ENCODE measurements at regions not wholly inside any gene's neighbourhood (a gene's known extent, or its start where the extent isn't known, plus 50 kb on each side); places are given as distances from the start of the nearest gene placed in this dataset.
"Not testable (repeated sequence)": the region's sequence is repeated elsewhere in the genome, so short reads cannot be mapped to it uniquely, and the experiment has no call there.

DNA sequence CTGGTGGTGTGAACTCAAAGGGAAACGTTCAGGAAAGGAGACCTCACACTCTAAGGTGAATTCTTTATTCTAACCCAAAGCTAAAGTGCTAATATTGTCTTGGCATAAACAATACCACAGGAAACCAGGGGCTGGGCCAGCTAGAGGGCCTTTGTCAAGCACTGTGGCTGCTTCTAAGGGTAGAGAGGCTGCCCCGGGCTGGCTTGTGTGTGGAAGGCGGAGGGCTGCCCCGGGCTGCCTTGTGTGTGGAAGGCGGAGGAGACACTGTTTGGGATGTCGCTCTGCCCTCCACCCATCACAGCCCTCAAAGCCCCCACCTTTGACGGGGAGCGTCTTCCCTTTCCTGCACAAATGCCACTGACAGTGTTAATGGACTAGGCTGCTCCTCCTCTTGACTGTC lies 216.8 kb downstream of the TOMM20 start:
- DNase-seq (ENCODE audit: low read depth), result no peak
- no peak overlapping the region for H3K4me3 ChIP-seq (ENCODE audit: low read depth, low read length)
- TF ChIP-seq, protein P1, sequence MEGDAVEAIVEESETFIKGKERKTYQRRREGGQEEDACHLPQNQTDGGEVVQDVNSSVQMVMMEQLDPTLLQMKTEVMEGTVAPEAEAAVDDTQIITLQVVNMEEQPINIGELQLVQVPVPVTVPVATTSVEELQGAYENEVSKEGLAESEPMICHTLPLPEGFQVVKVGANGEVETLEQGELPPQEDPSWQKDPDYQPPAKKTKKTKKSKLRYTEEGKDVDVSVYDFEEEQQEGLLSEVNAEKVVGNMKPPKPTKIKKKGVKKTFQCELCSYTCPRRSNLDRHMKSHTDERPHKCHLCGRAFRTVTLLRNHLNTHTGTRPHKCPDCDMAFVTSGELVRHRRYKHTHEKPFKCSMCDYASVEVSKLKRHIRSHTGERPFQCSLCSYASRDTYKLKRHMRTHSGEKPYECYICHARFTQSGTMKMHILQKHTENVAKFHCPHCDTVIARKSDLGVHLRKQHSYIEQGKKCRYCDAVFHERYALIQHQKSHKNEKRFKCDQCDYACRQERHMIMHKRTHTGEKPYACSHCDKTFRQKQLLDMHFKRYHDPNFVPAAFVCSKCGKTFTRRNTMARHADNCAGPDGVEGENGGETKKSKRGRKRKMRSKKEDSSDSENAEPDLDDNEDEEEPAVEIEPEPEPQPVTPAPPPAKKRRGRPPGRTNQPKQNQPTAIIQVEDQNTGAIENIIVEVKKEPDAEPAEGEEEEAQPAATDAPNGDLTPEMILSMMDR (conservative IDR thresholded peaks at IDR 0.05; ENCODE audit: low read depth, low read length), result no peak

DNA sequence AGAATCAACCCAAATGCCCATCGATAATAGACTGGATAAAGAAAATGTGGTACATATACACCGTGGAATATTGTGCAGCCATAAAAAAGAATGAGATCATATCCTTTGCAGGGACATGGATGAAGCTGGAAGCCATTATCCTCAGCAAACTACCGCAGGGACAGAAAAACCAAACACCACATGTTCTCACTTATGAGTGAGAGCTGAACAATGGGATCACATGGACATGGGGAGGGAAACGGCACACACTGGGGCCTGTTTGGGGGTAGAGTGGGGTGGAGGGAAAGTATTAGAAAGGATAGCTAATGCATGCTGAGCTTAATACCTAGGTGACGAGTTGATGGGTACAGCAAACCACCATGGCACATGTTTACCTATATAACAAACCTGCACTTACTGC lies 217.5 kb downstream of the TOMM20 start:
- DNase-seq (ENCODE audit: low read depth); H3K4me3 ChIP-seq (ENCODE audit: low read depth, low read length): not testable (repeated sequence)

DNA sequence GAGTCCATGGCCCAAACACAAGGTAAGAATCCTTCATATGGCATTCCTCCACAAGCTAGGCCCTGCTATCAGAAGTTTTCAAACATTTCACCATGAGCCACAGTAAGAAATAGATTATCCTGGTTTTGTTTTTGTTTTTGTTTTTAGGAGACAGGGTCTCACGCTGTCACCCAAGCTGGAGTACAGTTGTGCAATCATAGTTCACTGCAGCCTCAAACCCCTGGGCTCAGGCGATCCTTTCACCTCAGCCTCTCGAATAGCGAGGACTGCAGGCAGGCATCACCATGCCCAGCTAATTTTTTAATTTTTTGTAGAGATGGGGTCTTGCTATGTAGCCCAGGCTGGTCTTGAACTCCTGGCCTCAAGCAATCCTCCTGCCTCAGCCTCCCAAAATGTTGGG lies 218.8 kb downstream of the TOMM20 start:
- H3K4me3 ChIP-seq (ENCODE audit: low read depth, low read length), result no peak overlapping the region
- no peak for DNase-seq (ENCODE audit: low read depth)
- TF ChIP-seq, protein P1 (conservative IDR thresholded peaks at IDR 0.05; ENCODE audit: low read depth, low read length), result no peak

DNA sequence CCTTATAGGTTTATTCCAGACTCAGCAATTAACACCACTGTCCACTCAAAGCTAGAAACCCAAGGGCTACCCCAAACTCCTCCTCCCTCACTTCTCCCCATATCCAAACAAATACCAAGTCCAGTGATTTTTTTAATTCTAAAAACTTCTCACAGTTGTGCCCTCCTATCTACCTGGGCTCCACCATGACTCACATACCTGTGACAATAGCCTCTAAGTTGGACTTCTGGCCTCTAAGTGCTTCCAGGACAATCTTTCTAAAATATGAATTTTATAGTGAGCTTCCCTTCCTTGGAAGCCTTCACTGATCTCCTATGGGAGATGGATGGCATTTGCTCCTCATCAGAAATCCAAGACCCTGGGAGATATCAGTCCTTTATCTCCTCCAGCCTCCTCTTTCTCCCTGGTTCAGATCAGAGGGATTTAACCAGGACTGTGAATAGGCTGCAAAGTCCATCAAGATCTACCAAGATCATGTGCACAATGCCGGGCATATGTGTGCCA lies 219.3 kb downstream of the TOMM20 start:
- no peak overlapping the region for H3K4me3 ChIP-seq (ENCODE audit: low read depth, low read length)
- TF ChIP-seq, protein P1 (conservative IDR thresholded peaks at IDR 0.05; ENCODE audit: low read depth, low read length), result no peak
- no peak for DNase-seq (ENCODE audit: low read depth)

DNA sequence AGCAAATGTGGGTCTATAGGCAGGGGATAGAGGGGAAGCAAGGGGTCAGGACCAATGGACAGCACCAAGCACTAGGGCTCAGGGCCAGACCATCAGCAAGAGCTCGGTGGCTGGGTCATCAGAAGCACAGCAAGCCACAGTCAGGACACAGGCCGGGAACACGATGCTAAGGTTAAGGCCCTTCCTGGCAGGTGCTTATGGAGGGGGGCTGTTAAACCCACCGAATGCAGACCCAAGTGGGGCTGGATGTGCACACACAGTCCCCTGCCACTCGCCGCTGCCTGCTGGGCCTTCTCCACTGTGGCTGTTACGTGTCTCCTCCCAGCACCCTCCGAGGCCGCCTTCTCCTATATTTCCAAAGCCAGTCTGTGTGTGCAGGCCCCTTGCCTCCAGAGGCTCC lies 220.1 kb downstream of the TOMM20 start:
- TF ChIP-seq, protein P1 (conservative IDR thresholded peaks at IDR 0.05; ENCODE audit: low read depth, low read length), result no peak
- DNase-seq (ENCODE audit: low read depth), result no peak
- H3K4me3 ChIP-seq (ENCODE audit: low read depth, low read length), result no peak overlapping the region

DNA sequence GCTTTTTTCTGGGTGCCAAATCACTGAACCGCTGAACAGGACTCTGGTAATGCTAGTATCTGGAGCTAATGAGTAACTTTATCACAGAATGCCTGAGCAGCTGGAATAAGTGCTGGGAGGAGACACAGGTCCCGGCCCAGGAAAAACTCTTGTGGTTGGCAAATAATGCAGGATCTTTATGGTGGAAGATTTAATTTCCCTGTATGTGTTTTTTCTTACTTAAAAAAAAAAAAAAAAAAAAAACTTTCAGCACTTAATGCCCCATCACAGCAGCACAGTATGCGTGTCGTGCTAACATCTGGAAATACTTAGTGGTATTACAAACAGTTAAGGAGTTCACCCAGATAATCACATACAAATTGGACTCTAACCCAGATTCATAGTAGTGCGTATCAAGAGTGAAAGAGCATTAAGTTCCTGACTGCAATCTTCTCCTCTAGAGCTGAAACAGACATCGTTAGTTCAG lies 220.7 kb downstream of the TOMM20 start:
- TF ChIP-seq, protein P1 (conservative IDR thresholded peaks at IDR 0.05; ENCODE audit: low read depth, low read length), result no peak
- no peak overlapping the region for H3K4me3 ChIP-seq (ENCODE audit: low read depth, low read length)
- DNase-seq (ENCODE audit: low read depth), result peak; percentile 75

DNA sequence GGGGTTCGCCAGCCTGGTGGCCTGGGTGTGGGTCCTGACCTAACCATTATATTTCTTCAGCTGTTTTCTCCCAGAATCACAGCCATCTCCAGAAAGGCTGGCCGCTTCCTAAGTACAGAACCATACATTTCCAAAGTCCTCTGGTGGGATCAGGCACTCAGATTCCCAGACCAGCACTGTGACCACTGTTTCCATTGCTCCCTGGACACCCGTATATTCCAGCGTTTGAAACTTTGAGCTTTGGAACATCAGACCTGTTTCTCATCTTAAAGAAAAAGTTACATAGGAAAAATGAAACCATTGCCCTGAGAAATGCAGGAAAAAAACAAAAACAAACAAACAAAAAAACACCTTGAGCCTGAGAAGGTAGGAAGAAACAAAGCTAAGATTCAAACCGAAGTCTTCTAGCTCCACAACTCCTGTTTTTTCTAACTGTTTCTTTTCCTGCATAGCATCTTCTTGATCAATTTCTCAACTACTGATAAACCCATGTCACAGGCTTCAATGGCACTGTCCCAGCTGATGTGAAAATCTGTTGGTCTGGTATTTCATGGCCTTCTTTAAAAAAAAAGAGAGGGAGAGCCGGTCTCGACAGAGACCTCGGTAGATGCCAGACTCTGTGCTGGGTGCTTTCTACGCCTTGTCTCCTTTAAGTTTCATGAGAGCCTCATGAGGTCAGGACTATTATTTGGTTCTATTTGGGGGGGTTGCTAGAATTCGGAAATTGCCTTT lies 221.3 kb downstream of the TOMM20 start:
- H3K4me3 ChIP-seq (ENCODE audit: low read depth, low read length), result no peak overlapping the region
- no peak for DNase-seq (ENCODE audit: low read depth)
- TF ChIP-seq, protein P1 (conservative IDR thresholded peaks at IDR 0.05; ENCODE audit: low read depth, low read length), result no peak

Data from epithelial cell of proximal tubule (primary cell).